ENCODE measurements at regions not wholly inside any gene's neighbourhood (a gene's known extent, or its start where the extent isn't known, plus 50 kb on each side); places are given as distances from the start of the nearest gene placed in this dataset.
A peak's percentile ranks its signal among the peaks of the same experiment; 100 is the strongest.
"Not testable (repeated sequence)": the region's sequence is repeated elsewhere in the genome, so short reads cannot be mapped to it uniquely, and the experiment has no call there.

DNA sequence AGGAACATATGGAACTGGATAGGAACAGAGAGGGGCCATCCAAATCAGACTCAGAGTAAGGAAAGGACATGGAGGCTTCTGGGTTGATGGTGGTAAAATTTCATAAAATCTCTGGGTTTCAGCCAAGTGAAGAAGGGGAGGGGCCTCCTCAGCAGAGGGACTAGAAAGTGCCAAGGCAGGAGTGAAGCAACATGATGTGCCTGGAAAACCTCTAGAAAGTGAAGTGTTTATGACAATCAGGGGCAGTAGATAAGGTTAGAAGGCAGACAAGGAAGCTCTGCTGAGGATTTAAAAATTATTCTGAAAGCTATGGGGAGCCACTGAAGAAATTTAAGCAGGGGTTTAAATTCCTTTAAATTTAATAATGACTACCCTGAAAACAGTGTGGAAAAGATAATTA is 126.0 kb upstream of the TENT5A start:
- Histone ChIP-seq H3K27me3 (no peaks in the 10 kb centered on the region), H3K4me3 (no peak overlapping the region), H3K27ac (no peak overlapping the region), H3K36me3 (no peaks in the 10 kb centered on the region), H3K4me1 (no peaks in the 10 kb centered on the region), H3K9me3 (peaks cover 0 to 3% (median 0%) of the 10 kb centered on the region in 4 donors)
- no peak for TF ChIP-seq POLR2AphosphoS5 (IDR thresholded peaks at IDR 0.05)
- DNase-seq (no peak), ATAC-seq (ENCODE audit: low FRiP score in 2 of 2) (no peak)

DNA sequence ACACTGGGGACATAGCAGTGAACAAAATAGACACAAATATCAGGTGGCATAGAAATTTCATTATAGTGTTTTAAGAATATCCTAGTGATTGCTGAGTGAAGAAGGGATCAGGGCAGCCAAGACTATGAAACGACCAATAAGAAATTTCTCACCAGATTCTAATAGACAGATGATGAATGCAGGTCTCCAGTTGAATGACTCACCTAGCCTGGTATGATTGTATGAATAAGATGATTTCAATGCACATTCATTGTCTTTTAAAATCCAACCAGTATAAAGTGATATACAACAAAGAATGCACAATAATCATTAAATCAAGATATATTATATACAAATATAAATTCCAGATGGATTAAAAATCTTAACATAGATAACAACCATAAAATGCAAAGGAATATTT is 124.5 kb upstream of the TENT5A start:
- WGBS, 2 donors: 70 to 83% methylated on average over 1 of the region's 1 CpG
- DNase-seq: no peak
- H3K27ac ChIP-seq: no peak overlapping the region
- no peak for TF ChIP-seq CTCF (IDR thresholded peaks at IDR 0.05)
- H3K4me1 ChIP-seq: no peaks in the 10 kb centered on the region
- no peak overlapping the region for H3K4me3 ChIP-seq
- no peak for ATAC-seq (ENCODE audit: low FRiP score in 2 of 2)
- peaks cover 0 to 3% (median 0%) of the 10 kb centered on the region in 4 donors for H3K9me3 ChIP-seq
- H3K27me3 ChIP-seq: no peaks in the 10 kb centered on the region
- H3K36me3 ChIP-seq: no peaks in the 10 kb centered on the region

GRCh38 chr6:81875782-81876293 is 123.4 kb upstream of the TENT5A start:
- DNase-seq (no peak), ATAC-seq (ENCODE audit: low FRiP score in 2 of 2) (no peak)
- TF ChIP-seq POLR2AphosphoS5 (IDR thresholded peaks at IDR 0.05) (no peak), EP300 (IDR thresholded peaks at IDR 0.05) (no peak), POLR2A (IDR thresholded peaks at IDR 0.05) (no peak), CTCF (IDR thresholded peaks at IDR 0.05) (no peak)
- Histone ChIP-seq H3K4me3 (no peak overlapping the region), H3K4me1 (no peaks in the 10 kb centered on the region), H3K27me3 (no peaks in the 10 kb centered on the region), H3K27ac (no peak overlapping the region), H3K36me3 (no peaks in the 10 kb centered on the region), H3K9me3 (peaks cover 0 to 3% (median 0%) of the 10 kb centered on the region in 4 donors)
- WGBS, 2 donors: 96% methylated on average over 3 of the region's 3 CpGs

GRCh38 chr6:81869749-81870508 is 117.4 kb upstream of the TENT5A start:
- not testable (repeated sequence) for H3K4me1 ChIP-seq, H3K36me3 ChIP-seq

GRCh38 chr6:81865712-81866111 is 113.2 kb upstream of the TENT5A start:
- Histone ChIP-seq H3K27me3 (no peaks in the 10 kb centered on the region), H3K4me3 (no peak overlapping the region), H3K27ac (no peak overlapping the region), H3K36me3 (no peaks in the 10 kb centered on the region), H3K9me3 (no peaks in the 10 kb centered on the region), H3K4me1 (no peaks in the 10 kb centered on the region)
- 33 to 52% methylated on average over 3 of the region's 3 CpGs for WGBS, 2 donors
- DNase-seq: no peak
- no peak for TF ChIP-seq EP300 (IDR thresholded peaks at IDR 0.05)
- TF ChIP-seq CTCF (IDR thresholded peaks at IDR 0.05): no peak
- no peak for TF ChIP-seq POLR2A (IDR thresholded peaks at IDR 0.05)
- no peak for TF ChIP-seq POLR2AphosphoS5 (IDR thresholded peaks at IDR 0.05)
- ATAC-seq (ENCODE audit: low FRiP score in 2 of 2): no peak

More at GRCh38 chr6:81869749-81870508, 117.4 kb upstream of the TENT5A start:
- ATAC-seq (ENCODE audit: low FRiP score in 2 of 2); H3K9me3 ChIP-seq; H3K4me3 ChIP-seq; H3K27ac ChIP-seq; H3K27me3 ChIP-seq: not testable (repeated sequence)
- 63 to 100% methylated on average over 1 to 11 of the region's 11 CpGs for WGBS, 2 donors
- peak in 1 of 2 donors; percentile 49 for DNase-seq

GRCh38 chr6:81864124-81864523 is 111.6 kb upstream of the TENT5A start:
- no peak for ATAC-seq (ENCODE audit: low FRiP score in 2 of 2)
- Histone ChIP-seq H3K27ac (no peak overlapping the region), H3K27me3 (no peaks in the 10 kb centered on the region), H3K9me3 (no peaks in the 10 kb centered on the region), H3K36me3 (no peaks in the 10 kb centered on the region), H3K4me1 (no peaks in the 10 kb centered on the region), H3K4me3 (no peak overlapping the region)
- DNase-seq: no peak
- WGBS, 2 donors: 62 to 64% methylated on average over 2 of the region's 2 CpGs
- TF ChIP-seq POLR2AphosphoS5 (IDR thresholded peaks at IDR 0.05): no peak
- TF ChIP-seq POLR2A (IDR thresholded peaks at IDR 0.05): no peak
- TF ChIP-seq CTCF (IDR thresholded peaks at IDR 0.05): no peak
- no peak for TF ChIP-seq EP300 (IDR thresholded peaks at IDR 0.05)

Data from upper lobe of left lung (tissue), 6 donors.